ENCODE measurements at regions not wholly inside any gene's neighbourhood (a gene's known extent, or its start where the extent isn't known, plus 50 kb on each side); places are given as distances from the start of the nearest gene placed in this dataset.

- DNase-seq: no peak
- Histone ChIP-seq H2AFZ (no peak overlapping the region), H3K4me3 (no peak overlapping the region), H3K4me2 (ENCODE audit: unreplicated experiment) (no peak overlapping the region), H4K20me1 (ENCODE audit: insufficient read depth) (no peaks in the 10 kb centered on the region), H3K36me3 (ENCODE audit: low read depth) (no peaks in the 10 kb centered on the region), H3K79me2 (ENCODE audit: insufficient read depth) (no peaks in the 10 kb centered on the region), H3K9ac (no peak overlapping the region), H3K27me3 (replicated peaks; ENCODE audit: insufficient read depth) (no peaks in the 10 kb centered on the region), H3K27ac (no peak overlapping the region), H3K4me1 (ENCODE audit: insufficient read depth) (no peaks in the 10 kb centered on the region), H3F3A (ENCODE audit: insufficient read depth) (no peaks in the 10 kb centered on the region), H3K9me2 (ENCODE audit: insufficient read depth) (no peaks in the 10 kb centered on the region), H3K9me3 (ENCODE audit: low read depth) (no peaks in the 10 kb centered on the region)
- TF ChIP-seq EZH2phosphoT487 (IDR thresholded peaks at IDR 0.05; ENCODE audit: insufficient read depth, low read depth): no peak
- no peak for TF ChIP-seq EZH2 (IDR thresholded peaks at IDR 0.05; ENCODE audit: insufficient read depth, poor library complexity, severe bottlenecking)
- 20 to 24% methylated on average over 8 of the region's 8 CpGs for WGBS, 2 experiments (ENCODE audit: low coverage in 1 of 2, low lambda C conversion rate in 2 of 2, missing lambda C conversion rate in 2 of 2)
- in situ Hi-C loops (cut with MboI): no loop called here
Measured at GRCh38 chr3:97417-98258, 98.9 kb upstream of the CHL1 start.

GRCh38 chr3:98259-98654 is 98.3 kb upstream of the CHL1 start:
- no peaks in the 10 kb centered on the region for H3K27me3 ChIP-seq (replicated peaks; ENCODE audit: insufficient read depth)
- in situ Hi-C loops (cut with MboI): no loop called here
- no peaks in the 10 kb centered on the region for H3K36me3 ChIP-seq (ENCODE audit: low read depth)
- no peak overlapping the region for H3K9ac ChIP-seq
- H3K27ac ChIP-seq: no peak overlapping the region
- H3K79me2 ChIP-seq (ENCODE audit: insufficient read depth): no peaks in the 10 kb centered on the region
- DNase-seq: no peak
- H4K20me1 ChIP-seq (ENCODE audit: insufficient read depth): no peaks in the 10 kb centered on the region
- 9 to 20% methylated on average over 5 of the region's 5 CpGs for WGBS, 2 experiments (ENCODE audit: low coverage in 1 of 2, low lambda C conversion rate in 2 of 2, missing lambda C conversion rate in 2 of 2)
- H3K9me3 ChIP-seq (ENCODE audit: low read depth): no peaks in the 10 kb centered on the region
- H3K4me3 ChIP-seq: no peak overlapping the region
- no peaks in the 10 kb centered on the region for H3K4me1 ChIP-seq (ENCODE audit: insufficient read depth)
- H2AFZ ChIP-seq: no peak overlapping the region
- no peaks in the 10 kb centered on the region for H3K9me2 ChIP-seq (ENCODE audit: insufficient read depth)
- no peak overlapping the region for H3K4me2 ChIP-seq (ENCODE audit: unreplicated experiment)
- H3F3A ChIP-seq (ENCODE audit: insufficient read depth): no peaks in the 10 kb centered on the region
- no peak for TF ChIP-seq EZH2 (IDR thresholded peaks at IDR 0.05; ENCODE audit: insufficient read depth, poor library complexity, severe bottlenecking)
- no peak for TF ChIP-seq EZH2phosphoT487 (IDR thresholded peaks at IDR 0.05; ENCODE audit: insufficient read depth, low read depth)

- no peak overlapping the region for H3K4me3 ChIP-seq
- H3K27me3 ChIP-seq (replicated peaks; ENCODE audit: insufficient read depth): no peaks in the 10 kb centered on the region
- H3K4me2 ChIP-seq (ENCODE audit: unreplicated experiment): no peak overlapping the region
- no peaks in the 10 kb centered on the region for H3K9me2 ChIP-seq (ENCODE audit: insufficient read depth)
- H3K36me3 ChIP-seq (ENCODE audit: low read depth): no peaks in the 10 kb centered on the region
- H3K4me1 ChIP-seq (ENCODE audit: insufficient read depth): no peaks in the 10 kb centered on the region
- 47 to 63% methylated on average over 5 of the region's 5 CpGs for WGBS, 2 experiments (ENCODE audit: low coverage in 1 of 2, low lambda C conversion rate in 2 of 2, missing lambda C conversion rate in 2 of 2)
- H3K27ac ChIP-seq: no peak overlapping the region
- no peak overlapping the region for H2AFZ ChIP-seq
- in situ Hi-C loops (cut with MboI): no loop called here
- no peak for TF ChIP-seq EZH2 (IDR thresholded peaks at IDR 0.05; ENCODE audit: insufficient read depth, poor library complexity, severe bottlenecking)
- TF ChIP-seq EZH2phosphoT487 (IDR thresholded peaks at IDR 0.05; ENCODE audit: insufficient read depth, low read depth): no peak
- H3K9ac ChIP-seq: no peak overlapping the region
- no peaks in the 10 kb centered on the region for H3F3A ChIP-seq (ENCODE audit: insufficient read depth)
- H3K79me2 ChIP-seq (ENCODE audit: insufficient read depth): no peaks in the 10 kb centered on the region
- no peaks in the 10 kb centered on the region for H3K9me3 ChIP-seq (ENCODE audit: low read depth)
- no peaks in the 10 kb centered on the region for H4K20me1 ChIP-seq (ENCODE audit: insufficient read depth)
- no peak for DNase-seq
Measured at GRCh38 chr3:99506-99905, 97.1 kb upstream of the CHL1 start.

GRCh38 chr3:102484-102883 is 94.1 kb upstream of the CHL1 start:
- Histone ChIP-seq H3K9ac (no peak overlapping the region), H3K79me2 (ENCODE audit: insufficient read depth) (no peaks in the 10 kb centered on the region), H3K9me2 (ENCODE audit: insufficient read depth) (no peaks in the 10 kb centered on the region), H3K4me3 (no peak overlapping the region), H3K4me1 (ENCODE audit: insufficient read depth) (no peaks in the 10 kb centered on the region), H4K20me1 (ENCODE audit: insufficient read depth) (no peaks in the 10 kb centered on the region), H3K27ac (no peak overlapping the region), H3K4me2 (ENCODE audit: unreplicated experiment) (no peak overlapping the region), H3K9me3 (ENCODE audit: low read depth) (no peaks in the 10 kb centered on the region), H3K27me3 (replicated peaks; ENCODE audit: insufficient read depth) (no peaks in the 10 kb centered on the region), H2AFZ (no peak overlapping the region), H3F3A (ENCODE audit: insufficient read depth) (no peaks in the 10 kb centered on the region), H3K36me3 (ENCODE audit: low read depth) (no peaks in the 10 kb centered on the region)
- WGBS, 2 experiments (ENCODE audit: low coverage in 1 of 2, low lambda C conversion rate in 2 of 2, missing lambda C conversion rate in 2 of 2): 25% methylated on average over 4 of the region's 4 CpGs
- in situ Hi-C loops (cut with MboI): no loop called here
- no peak for TF ChIP-seq EZH2 (IDR thresholded peaks at IDR 0.05; ENCODE audit: insufficient read depth, poor library complexity, severe bottlenecking)
- no peak for TF ChIP-seq EZH2phosphoT487 (IDR thresholded peaks at IDR 0.05; ENCODE audit: insufficient read depth, low read depth)
- no peak for DNase-seq
